H1 (cell line): ENCODE measurements at regions not wholly inside any gene's neighbourhood (a gene's known extent, or its start where the extent isn't known, plus 50 kb on each side); places are given as distances from the start of the nearest gene placed in this dataset.

Experiments
- CTCF ChIP-seq, 3 experiments: IDR thresholded peaks; 1 replicate in 2 of 3; 2 replicates in 1 of 3; pipeline versions ENCODE4 v1.5.1 to v1.6.1; 2011; ENCODE audit warnings: low read length in 3 of 3, mild to moderate bottlenecking in 3 of 3, inconsistent platforms in 2 of 3, low read depth in 1 of 3, moderate library complexity in 1 of 3; ENCODE audit not compliant: insufficient read depth in 1 of 3; ENCODE audit errors: control extremely low read depth in 1 of 3

- TF ChIP-seq CTCF (IDR thresholded peaks at IDR 0.05; ENCODE audit: control extremely low read depth in 1 of 3, insufficient read depth in 1 of 3, low read depth in 1 of 3, low read length in 3 of 3), result no peak
Measured at GRCh38 chr3:106969596-106969995, 407.6 kb upstream of the CCDC54 start (continued).
